ENCODE measurements at regions not wholly inside any gene's neighbourhood (a gene's known extent, or its start where the extent isn't known, plus 50 kb on each side); places are given as distances from the start of the nearest gene placed in this dataset.

DNA sequence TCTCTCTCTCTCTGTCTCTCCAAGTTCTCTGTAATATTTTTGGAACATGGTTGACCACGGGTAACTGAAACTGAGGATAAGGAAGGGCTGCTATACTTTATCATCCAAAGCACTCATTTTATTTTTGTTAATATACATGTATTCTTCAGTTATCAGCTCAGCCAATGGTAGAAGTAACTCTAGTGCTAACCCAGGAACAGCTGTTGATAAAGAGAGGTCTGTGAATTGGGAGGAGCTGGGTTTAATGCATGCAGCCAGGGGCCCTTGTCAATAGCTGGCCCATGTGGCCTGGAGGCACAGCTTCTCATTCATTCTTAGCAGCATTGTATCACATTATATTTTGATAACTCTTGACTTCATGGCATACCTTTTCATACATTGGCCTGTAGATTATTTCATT, 401.6 kb downstream of the EPHA4 start:
- CTCF ChIA-PET, result no interaction called here
- POLR2A ChIA-PET, result no interaction called here

GRCh38 chr2:221176667-221177066, 395.4 kb downstream of the EPHA4 start:
- ChIA-PET POLR2A (no interaction called here), CTCF (no interaction called here)
- no peak for DNase-seq (ENCODE audit: extremely low spot score)
- TF ChIP-seq BHLHE40 (IDR thresholded peaks at IDR 0.05; ENCODE audit: borderline replicate concordance), result no peak
- no peak for TF ChIP-seq CTBP1 (IDR thresholded peaks at IDR 0.05; ENCODE audit: borderline replicate concordance)
- TF ChIP-seq FOXA1 (IDR thresholded peaks at IDR 0.05), result no peak
- no peak for TF ChIP-seq HDGF (IDR thresholded peaks at IDR 0.05; ENCODE audit: borderline replicate concordance)

More for the DNA sequence above, 401.6 kb downstream of the EPHA4 start:
- no peak for DNase-seq (ENCODE audit: extremely low spot score)
- TF ChIP-seq SP1 (IDR thresholded peaks at IDR 0.05) (no peak), ZNF384 (IDR thresholded peaks at IDR 0.05) (no peak), CTBP1 (IDR thresholded peaks at IDR 0.05; ENCODE audit: borderline replicate concordance) (no peak), HDGF (IDR thresholded peaks at IDR 0.05; ENCODE audit: borderline replicate concordance) (no peak), FOXK2 (IDR thresholded peaks at IDR 0.05) (no peak), FOXM1 (IDR thresholded peaks at IDR 0.05; ENCODE audit: borderline replicate concordance) (no peak), ELF4 (IDR thresholded peaks at IDR 0.05) (no peak), NFRKB (IDR thresholded peaks at IDR 0.05) (no peak), FOXA1 (IDR thresholded peaks at IDR 0.05) (no peak), BHLHE40 (IDR thresholded peaks at IDR 0.05; ENCODE audit: borderline replicate concordance) (no peak), ARNT (IDR thresholded peaks at IDR 0.05) (no peak), TARDBP (IDR thresholded peaks at IDR 0.05) (no peak), LEF1 (IDR thresholded peaks at IDR 0.05; ENCODE audit: borderline replicate concordance) (no peak), SUZ12 (IDR thresholded peaks at IDR 0.05) (no peak), L3MBTL2 (conservative IDR thresholded peaks at IDR 0.05) (no peak)
- TF ChIP-seq, protein P1, sequence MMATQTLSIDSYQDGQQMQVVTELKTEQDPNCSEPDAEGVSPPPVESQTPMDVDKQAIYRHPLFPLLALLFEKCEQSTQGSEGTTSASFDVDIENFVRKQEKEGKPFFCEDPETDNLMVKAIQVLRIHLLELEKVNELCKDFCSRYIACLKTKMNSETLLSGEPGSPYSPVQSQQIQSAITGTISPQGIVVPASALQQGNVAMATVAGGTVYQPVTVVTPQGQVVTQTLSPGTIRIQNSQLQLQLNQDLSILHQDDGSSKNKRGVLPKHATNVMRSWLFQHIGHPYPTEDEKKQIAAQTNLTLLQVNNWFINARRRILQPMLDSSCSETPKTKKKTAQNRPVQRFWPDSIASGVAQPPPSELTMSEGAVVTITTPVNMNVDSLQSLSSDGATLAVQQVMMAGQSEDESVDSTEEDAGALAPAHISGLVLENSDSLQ (IDR thresholded peaks at IDR 0.05), result no peak

DNA sequence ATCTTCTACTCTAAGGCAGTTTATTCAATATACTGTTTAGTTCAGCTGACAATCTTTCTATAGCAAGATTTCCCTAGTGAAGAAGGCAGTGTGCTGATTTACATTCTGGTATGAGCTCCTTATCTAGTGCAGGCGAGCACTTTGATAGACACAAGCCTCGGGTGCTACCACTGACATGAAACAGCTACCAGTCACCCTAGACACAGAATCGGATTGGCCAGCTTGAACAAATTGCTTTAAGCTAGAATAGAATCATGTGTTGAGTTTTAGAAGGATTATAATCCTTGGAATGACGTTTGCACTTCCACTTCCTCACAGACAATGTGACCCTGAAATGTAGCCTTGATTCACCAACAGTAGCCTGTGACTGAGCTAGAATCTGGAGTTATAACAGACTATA, 394.0 kb downstream of the EPHA4 start:
- TF ChIP-seq FOXA1 (IDR thresholded peaks at IDR 0.05) (no peak), BHLHE40 (IDR thresholded peaks at IDR 0.05; ENCODE audit: borderline replicate concordance) (no peak)
- ChIA-PET POLR2A (no interaction called here), CTCF (no interaction called here)
- DNase-seq (ENCODE audit: extremely low spot score), result no peak

DNA sequence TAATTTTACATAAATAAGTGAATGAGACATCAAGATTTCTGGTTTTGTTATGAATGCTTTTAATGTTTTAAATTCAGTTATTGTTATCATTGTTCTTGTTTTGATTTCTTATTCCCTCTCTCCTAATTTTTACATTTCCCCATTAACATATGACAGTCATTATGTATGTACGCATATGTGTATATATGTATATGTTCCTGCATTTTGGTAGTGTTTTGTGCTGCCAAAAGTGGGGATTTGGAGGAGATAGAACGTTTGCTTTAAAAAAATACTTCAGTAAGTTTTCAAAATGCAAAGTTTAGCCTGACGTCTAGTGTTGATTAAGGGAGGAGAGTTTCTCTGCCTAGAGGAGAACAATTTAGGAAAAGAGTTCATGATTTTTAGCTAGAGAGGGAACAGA, 385.2 kb downstream of the EPHA4 start:
- ChIA-PET POLR2A (no interaction called here), CTCF (no interaction called here)
- TF ChIP-seq ARNT (IDR thresholded peaks at IDR 0.05) (no peak), CTBP1 (IDR thresholded peaks at IDR 0.05; ENCODE audit: borderline replicate concordance) (no peak), FOXA1 (IDR thresholded peaks at IDR 0.05) (no peak), ELF4 (IDR thresholded peaks at IDR 0.05) (no peak), HDGF (IDR thresholded peaks at IDR 0.05; ENCODE audit: borderline replicate concordance) (no peak), ZNF384 (IDR thresholded peaks at IDR 0.05) (no peak), NFRKB (IDR thresholded peaks at IDR 0.05) (no peak), SUZ12 (IDR thresholded peaks at IDR 0.05) (no peak), LEF1 (IDR thresholded peaks at IDR 0.05; ENCODE audit: borderline replicate concordance) (no peak), FOXK2 (IDR thresholded peaks at IDR 0.05) (no peak), FOXM1 (IDR thresholded peaks at IDR 0.05; ENCODE audit: borderline replicate concordance) (no peak), TARDBP (IDR thresholded peaks at IDR 0.05) (no peak)
- TF ChIP-seq, protein P1 (IDR thresholded peaks at IDR 0.05), result no peak
- DNase-seq (ENCODE audit: extremely low spot score), result no peak

- ChIA-PET CTCF (interaction anchor here (0.6 kb wide), 1 partner anchor 129 kb away, joined by 3 read pairs; no protein-coding TSS in a partner anchor), POLR2A (no interaction called here)
- TF ChIP-seq ARNT (IDR thresholded peaks at IDR 0.05) (no peak), SUZ12 (IDR thresholded peaks at IDR 0.05) (no peak), L3MBTL2 (conservative IDR thresholded peaks at IDR 0.05) (no peak), ZNF384 (IDR thresholded peaks at IDR 0.05) (no peak), LEF1 (IDR thresholded peaks at IDR 0.05; ENCODE audit: borderline replicate concordance) (no peak), FOXK2 (IDR thresholded peaks at IDR 0.05) (no peak), TARDBP (IDR thresholded peaks at IDR 0.05) (no peak), NFRKB (IDR thresholded peaks at IDR 0.05) (no peak), SP1 (IDR thresholded peaks at IDR 0.05) (no peak), FOXM1 (IDR thresholded peaks at IDR 0.05; ENCODE audit: borderline replicate concordance) (no peak), FOXA1 (IDR thresholded peaks at IDR 0.05) (no peak), ELF4 (IDR thresholded peaks at IDR 0.05) (no peak), HDGF (IDR thresholded peaks at IDR 0.05; ENCODE audit: borderline replicate concordance) (no peak), BHLHE40 (IDR thresholded peaks at IDR 0.05; ENCODE audit: borderline replicate concordance) (no peak), CTBP1 (IDR thresholded peaks at IDR 0.05; ENCODE audit: borderline replicate concordance) (no peak)
- TF ChIP-seq, protein P1 (IDR thresholded peaks at IDR 0.05), result no peak
- DNase-seq (ENCODE audit: extremely low spot score), result no peak
These were observed 382.6 kb downstream of the EPHA4 start for GRCh38 chr2:221189431-221190067.

DNA sequence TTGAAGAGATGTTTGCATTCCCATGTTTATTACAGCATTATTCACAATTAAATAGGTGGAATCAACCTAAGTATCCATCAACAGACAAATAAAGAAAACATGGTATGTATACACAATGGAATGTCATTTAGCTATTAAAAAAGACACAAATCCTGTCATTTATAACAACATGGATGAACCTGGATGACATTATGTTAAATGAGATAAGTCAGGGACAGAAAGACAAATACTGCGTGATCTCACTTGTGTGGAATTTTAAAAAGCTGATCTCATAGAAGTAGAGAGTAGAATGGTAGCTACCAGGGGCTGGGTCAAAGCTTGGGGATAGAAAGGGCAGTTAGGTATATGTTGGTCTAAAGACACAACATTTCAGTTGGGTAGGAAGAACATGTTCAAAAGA, 376.3 kb downstream of the EPHA4 start:
- no peak for DNase-seq (ENCODE audit: extremely low spot score)
- ChIA-PET POLR2A (no interaction called here), CTCF (no interaction called here)
- TF ChIP-seq HDGF (IDR thresholded peaks at IDR 0.05; ENCODE audit: borderline replicate concordance) (no peak), CTBP1 (IDR thresholded peaks at IDR 0.05; ENCODE audit: borderline replicate concordance) (no peak), ELF4 (IDR thresholded peaks at IDR 0.05) (no peak), TARDBP (IDR thresholded peaks at IDR 0.05) (no peak), SUZ12 (IDR thresholded peaks at IDR 0.05) (no peak), SP1 (IDR thresholded peaks at IDR 0.05) (no peak), BHLHE40 (IDR thresholded peaks at IDR 0.05; ENCODE audit: borderline replicate concordance) (no peak), LEF1 (IDR thresholded peaks at IDR 0.05; ENCODE audit: borderline replicate concordance) (no peak), L3MBTL2 (conservative IDR thresholded peaks at IDR 0.05) (no peak), FOXK2 (IDR thresholded peaks at IDR 0.05) (no peak), ARNT (IDR thresholded peaks at IDR 0.05) (no peak), FOXM1 (IDR thresholded peaks at IDR 0.05; ENCODE audit: borderline replicate concordance) (no peak), FOXA1 (IDR thresholded peaks at IDR 0.05) (no peak)
- TF ChIP-seq, protein P1 (IDR thresholded peaks at IDR 0.05), result no peak

Measured in HEK293T (cell line).